Neuronal stem cell (in vitro differentiated cells): ENCODE measurements at regions not wholly inside any gene's neighbourhood (a gene's known extent, or its start where the extent isn't known, plus 50 kb on each side); places are given as distances from the start of the nearest gene placed in this dataset.

Source experiments
- DNase-seq: peaks from one replicate; pipeline ENCODE4 v3.0.0-alpha.2; 2013; ENCODE audit warnings: low spot score
- H2AFZ ChIP-seq: one replicate; pipeline ENCODE4 v1.6.1; 2013; ENCODE audit warnings: mild to moderate bottlenecking, low read length, inconsistent platforms
- H2AK5ac ChIP-seq: 2 replicates; pipeline ENCODE4 v1.6.1; 2013; ENCODE audit warnings: low read depth, mild to moderate bottlenecking, inconsistent platforms, low read length, moderate library complexity, mixed read lengths
- H2BK120ac ChIP-seq: 2 replicates; pipeline ENCODE4 v1.6.1; 2013; ENCODE audit warnings: low read depth, mild to moderate bottlenecking, inconsistent platforms, low read length, moderate library complexity, mixed read lengths
- H2BK12ac ChIP-seq: one replicate; pipeline ENCODE4 v1.6.1; 2013; ENCODE audit warnings: low read length, inconsistent platforms
- H2BK15ac ChIP-seq: 2 replicates; pipeline ENCODE4 v1.6.1; 2013; ENCODE audit warnings: mild to moderate bottlenecking, low read length, inconsistent platforms, mixed read lengths
- H2BK5ac ChIP-seq: one replicate; pipeline ENCODE4 v1.6.1; 2013; ENCODE audit warnings: inconsistent platforms, mild to moderate bottlenecking, low read length, moderate library complexity
- H3K14ac ChIP-seq: one replicate; pipeline ENCODE4 v1.6.1; 2013; ENCODE audit warnings: low read length, inconsistent platforms
- H3K18ac ChIP-seq: 2 replicates; pipeline ENCODE4 v1.6.1; 2013; ENCODE audit warnings: low read length, inconsistent platforms
- H3K23ac ChIP-seq: 2 replicates; pipeline ENCODE4 v1.6.1; 2013; ENCODE audit warnings: low read depth, mild to moderate bottlenecking, mixed read lengths, low read length, inconsistent platforms; ENCODE audit not compliant: poor library complexity
- H3K27ac ChIP-seq: replicated peaks from 3 replicates; pipeline ENCODE4 v1.5.1; 2013; ENCODE audit warnings: low read length, inconsistent platforms
- H3K27me3 ChIP-seq, 3 experiments: 2 replicates each; pipeline ENCODE4 v1.6.1; 2013; ENCODE audit warnings: low read length in 3 of 3, mild to moderate bottlenecking in 2 of 3, inconsistent platforms in 1 of 3, low read depth in 1 of 3, mixed read lengths in 1 of 3, moderate library complexity in 1 of 3; ENCODE audit not compliant: control insufficient read depth in 3 of 3, insufficient read depth in 3 of 3
- H3K36me3 ChIP-seq, 2 donors: replicated peaks in 1 of 2; 2 replicates each; pipeline ENCODE4 v1.6.1; 2013; ENCODE audit warnings: low read length in 2 of 2; ENCODE audit not compliant: control insufficient read depth in 2 of 2, insufficient read depth in 2 of 2
- H3K4ac ChIP-seq: 2 replicates; pipeline ENCODE4 v1.6.1; 2013; ENCODE audit warnings: inconsistent platforms, mild to moderate bottlenecking, low read length, moderate library complexity
- H3K4me1 ChIP-seq, 2 donors: 1 replicate in 1 of 2; 2 replicates in 1 of 2; pipeline ENCODE4 v1.6.1; 2013; ENCODE audit warnings: low read length in 2 of 2, low read depth in 1 of 2; ENCODE audit not compliant: control insufficient read depth in 2 of 2, insufficient read depth in 1 of 2
- H3K4me2 ChIP-seq: one replicate; pipeline ENCODE4 v1.6.1; 2013; ENCODE audit warnings: mild to moderate bottlenecking, low read length, inconsistent platforms; ENCODE audit not compliant: insufficient read depth, poor library complexity, severe bottlenecking
- H3K4me3 ChIP-seq, 2 donors: 2 replicates each; pipeline ENCODE4 v1.5.1; 2013; ENCODE audit warnings: low read length in 2 of 2, mild to moderate bottlenecking in 2 of 2, inconsistent platforms in 1 of 2, moderate library complexity in 1 of 2
- H3K79me1 ChIP-seq: one replicate; pipeline ENCODE4 v1.6.1; 2013; ENCODE audit warnings: low read depth, mild to moderate bottlenecking, inconsistent platforms, low read length, moderate library complexity
- H3K9ac ChIP-seq: one replicate; pipeline ENCODE4 v1.6.1; 2013; ENCODE audit warnings: mild to moderate bottlenecking, low read depth, low read length, inconsistent platforms; ENCODE audit not compliant: poor library complexity
- H3K9me3 ChIP-seq, 2 donors: replicated peaks in 1 of 2; 2 replicates each; pipeline versions ENCODE3 to v1.6.1; 2013; ENCODE audit warnings: low read length in 2 of 2, mild to moderate bottlenecking in 2 of 2, inconsistent platforms in 1 of 2, low read depth in 1 of 2, mixed read lengths in 1 of 2, moderate library complexity in 1 of 2; ENCODE audit not compliant: control insufficient read depth in 2 of 2, insufficient read depth in 1 of 2
- H4K8ac ChIP-seq: one replicate; pipeline ENCODE4 v1.6.1; 2013; ENCODE audit warnings: low read depth, mild to moderate bottlenecking, inconsistent platforms, low read length, moderate library complexity
- H4K91ac ChIP-seq: one replicate; pipeline ENCODE4 v1.6.1; 2013; ENCODE audit warnings: low read length, low read depth, mild to moderate bottlenecking, inconsistent platforms; ENCODE audit not compliant: poor library complexity
- WGBS, 2 donors: extraction: QIAGEN DNeasy Blood & Tissue Kit; methylation state at CpG; one replicate each; pipeline ENCODE4 v1.1.7; 2013; ENCODE audit warnings: missing lambda C conversion rate in 2 of 2, mixed read lengths in 1 of 2; ENCODE audit not compliant: insufficient read length in 2 of 2, insufficient replicate concordance in 1 of 2; ENCODE audit errors: extremely low coverage in 2 of 2; 5-methylcytosine and 5-hydroxymethylcytosine counted together

- Histone ChIP-seq H3K23ac (no peak overlapping the region), H3K9me3 (peaks cover 0 to 1% of the 10 kb centered on the region in 2 donors), H3K27me3 (no peaks in the 10 kb centered on the region), H3K4me2 (no peak overlapping the region), H3K4me3 (no peak overlapping the region), H3K9ac (no peak overlapping the region), H2BK12ac (no peak overlapping the region), H3K27ac (no peak overlapping the region), H2BK120ac (no peak overlapping the region), H3K4me1 (no peaks in the 10 kb centered on the region), H3K4ac (no peak overlapping the region), H2BK5ac (no peak overlapping the region), H3K18ac (no peak overlapping the region), H3K36me3 (no peaks in the 10 kb centered on the region), H3K79me1 (no peaks in the 10 kb centered on the region), H2BK15ac (no peak overlapping the region), H4K91ac (no peak overlapping the region), H2AFZ (no peak overlapping the region), H4K8ac (no peak overlapping the region), H3K14ac (no peak overlapping the region), H2AK5ac (no peak overlapping the region)
- WGBS, 2 donors = no CpG with 5 or more reads among the region's 1 CpG
- DNase-seq = no peak
Measured at GRCh38 chr2:137802038-137802437, 162.2 kb upstream of the HNMT start.

DNA sequence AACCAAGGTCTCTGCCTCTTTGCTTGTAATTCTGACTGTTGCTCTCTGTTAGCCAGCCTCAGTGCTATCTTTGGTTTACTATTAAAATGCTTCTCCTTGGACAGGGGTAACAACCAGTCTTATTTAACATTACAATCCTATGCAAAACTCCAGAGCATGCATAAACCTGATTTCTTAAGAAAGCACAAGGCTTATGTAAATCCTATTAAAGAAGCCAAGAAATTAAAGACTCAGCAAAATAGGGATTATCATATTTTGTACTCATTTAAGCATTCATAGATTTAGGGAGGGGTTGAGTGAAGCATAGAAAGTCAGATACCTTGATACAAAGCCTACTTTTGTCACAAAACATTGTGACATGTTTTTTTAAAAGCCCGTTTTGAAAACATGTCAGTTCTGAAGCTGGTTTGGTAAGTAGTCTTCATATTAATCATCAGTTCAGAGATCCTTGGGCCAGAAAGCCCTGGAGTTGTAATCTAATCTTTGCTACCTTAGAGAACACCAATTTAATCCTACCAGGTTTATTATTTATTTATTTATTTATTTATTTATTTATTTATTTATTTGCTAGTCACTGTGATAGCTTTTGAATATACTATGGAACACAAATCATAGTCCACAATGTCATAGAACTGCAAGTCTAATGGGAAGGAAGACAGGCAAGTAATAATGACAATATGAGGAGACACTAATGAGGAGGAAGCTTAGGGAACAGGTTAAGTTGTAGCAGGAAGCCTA is 158.0 kb upstream of the HNMT start:
- Histone ChIP-seq H2BK120ac (no peak overlapping the region), H3K14ac (no peak overlapping the region), H2AK5ac (no peak overlapping the region), H2BK12ac (no peak overlapping the region), H2AFZ (no peak overlapping the region), H3K4ac (no peak overlapping the region), H3K27me3 (no peaks in the 10 kb centered on the region), H2BK5ac (no peak overlapping the region), H3K9me3 (peaks cover 0 to under 1% of the 10 kb centered on the region in 2 donors), H3K36me3 (no peaks in the 10 kb centered on the region), H3K23ac (no peak overlapping the region), H3K4me1 (no peaks in the 10 kb centered on the region), H3K27ac (no peak overlapping the region), H3K4me2 (no peak overlapping the region), H2BK15ac (no peak overlapping the region), H4K91ac (no peak overlapping the region), H3K79me1 (no peaks in the 10 kb centered on the region), H3K9ac (no peak overlapping the region), H3K4me3 (no peak overlapping the region), H4K8ac (no peak overlapping the region), H3K18ac (no peak overlapping the region)
- WGBS, 2 donors = no CpG with 5 or more reads among the region's 1 CpG
- DNase-seq = no peak

GRCh38 chr2:137809252-137809651 is 155.0 kb upstream of the HNMT start:
- Histone ChIP-seq H4K91ac (no peak overlapping the region), H3K79me1 (no peaks in the 10 kb centered on the region)
- WGBS, 2 donors = no CpG with 5 or more reads among the region's 1 CpG

DNA sequence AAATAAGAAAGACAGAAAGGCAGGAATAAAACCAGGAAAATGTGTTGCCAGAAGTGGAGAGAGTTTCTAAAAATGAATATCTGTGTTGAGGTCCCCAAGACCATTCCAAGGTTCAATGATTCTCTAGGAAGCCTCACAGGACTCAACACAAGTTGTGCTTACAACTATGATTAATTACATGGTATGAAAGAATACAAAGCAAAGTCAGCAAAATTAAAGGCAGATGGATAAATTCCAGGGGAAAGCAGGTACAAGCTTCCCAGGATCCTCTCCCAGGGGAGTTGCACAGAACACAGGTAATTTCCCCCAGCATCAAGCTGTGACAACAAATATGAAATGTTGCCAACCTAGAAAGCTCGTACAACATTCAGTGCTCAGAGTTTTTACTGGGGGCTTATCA is 154.4 kb upstream of the HNMT start:
- no peaks in the 10 kb centered on the region for H3K36me3 ChIP-seq
- H3K14ac ChIP-seq = no peak overlapping the region
- no peak overlapping the region for H2AFZ ChIP-seq
- no peak overlapping the region for H3K27ac ChIP-seq
- H3K9ac ChIP-seq = no peak overlapping the region
- no peak overlapping the region for H3K4ac ChIP-seq
- no peaks in the 10 kb centered on the region for H3K4me1 ChIP-seq
- no peak overlapping the region for H4K91ac ChIP-seq
- H2AK5ac ChIP-seq = no peak overlapping the region
- H2BK15ac ChIP-seq = no peak overlapping the region
- no peak overlapping the region for H3K4me2 ChIP-seq
- no peaks in the 10 kb centered on the region for H3K27me3 ChIP-seq
- no peak overlapping the region for H2BK5ac ChIP-seq
- H3K79me1 ChIP-seq = no peaks in the 10 kb centered on the region
- no peaks in the 10 kb centered on the region for H3K9me3 ChIP-seq
- no peak for DNase-seq
- H4K8ac ChIP-seq = no peak overlapping the region
- H3K23ac ChIP-seq = no peak overlapping the region
- no peak overlapping the region for H2BK12ac ChIP-seq
- H3K4me3 ChIP-seq = no peak overlapping the region
- H2BK120ac ChIP-seq = no peak overlapping the region
- no peak overlapping the region for H3K18ac ChIP-seq
- no CpG with 5 or more reads among the region's 1 CpG for WGBS, 2 donors

More at GRCh38 chr2:137809252-137809651, 155.0 kb upstream of the HNMT start:
- H4K8ac ChIP-seq = no peak overlapping the region
- no peak for DNase-seq
- no peak overlapping the region for H3K4ac ChIP-seq
- H3K23ac ChIP-seq = no peak overlapping the region
- H3K9ac ChIP-seq = no peak overlapping the region
- H2BK120ac ChIP-seq = no peak overlapping the region
- H3K4me1 ChIP-seq = no peaks in the 10 kb centered on the region
- no peak overlapping the region for H3K4me3 ChIP-seq
- no peaks in the 10 kb centered on the region for H3K36me3 ChIP-seq
- H2AFZ ChIP-seq = no peak overlapping the region
- H3K14ac ChIP-seq = no peak overlapping the region
- no peak overlapping the region for H3K27ac ChIP-seq
- H2AK5ac ChIP-seq = no peak overlapping the region
- no peaks in the 10 kb centered on the region for H3K9me3 ChIP-seq
- H2BK5ac ChIP-seq = no peak overlapping the region
- no peak overlapping the region for H2BK15ac ChIP-seq
- no peak overlapping the region for H3K18ac ChIP-seq
- H3K27me3 ChIP-seq = no peaks in the 10 kb centered on the region
- no peak overlapping the region for H2BK12ac ChIP-seq
- no peak overlapping the region for H3K4me2 ChIP-seq
